K562 (cell line): ENCODE measurements at regions not wholly inside any gene's neighbourhood (a gene's known extent, or its start where the extent isn't known, plus 50 kb on each side); places are given as distances from the start of the nearest gene placed in this dataset.

ENCODE experiments used
- AFF1 ChIP-seq, 2 experiments: fragments of 450-650 bp; IDR thresholded peaks; 2 replicates each; pipeline ENCODE4 v1.6.1; 2018; ENCODE audit warnings: mild to moderate bottlenecking in 2 of 2, low read depth in 1 of 2; ENCODE audit not compliant: partially characterized antibody in 2 of 2
- CCAR2 ChIP-seq: fragments of 200-400 bp; formaldehyde crosslinking; IDR thresholded peaks from 2 replicates; pipeline ENCODE4 v1.6.1; 2017; ENCODE audit warnings: mild to moderate bottlenecking, low read depth, low read length
- CGGBP1 ChIP-seq: fragments of 250-450 bp; sonication (Bioruptor Pico); IDR thresholded peaks from 2 replicates; pipeline ENCODE4 v1.9.0; 2021; ENCODE audit warnings: mild to moderate bottlenecking
- HMGN3 ChIP-seq: IDR thresholded peaks from 2 replicates; pipeline ENCODE4 v1.6.1; 2011; ENCODE audit warnings: borderline replicate concordance, low read depth, mild to moderate bottlenecking, mixed read lengths, low read length; ENCODE audit not compliant: insufficient read length; ENCODE audit errors: extremely low read depth
- HNRNPL ChIP-seq: fragments of 200-400 bp; formaldehyde crosslinking; IDR thresholded peaks from 2 replicates; pipeline ENCODE4 v1.6.1; 2017; ENCODE audit warnings: low read depth, mild to moderate bottlenecking, low read length
- JUNB ChIP-seq: fragments of 450-650 bp; formaldehyde crosslinking; conservative IDR thresholded peaks from 2 replicates; pipeline ENCODE4 v1.4.0; 2020; ENCODE audit warnings: mild to moderate bottlenecking
- L3MBTL2 ChIP-seq: fragments of 450-650 bp; IDR thresholded peaks from 2 replicates; pipeline ENCODE4 v1.6.1; 2016; ENCODE audit warnings: mild to moderate bottlenecking, moderate library complexity
- POU5F1 ChIP-seq: fragments of 150-350 bp; IDR thresholded peaks from 2 replicates; pipeline ENCODE4 v1.6.1; 2014; ENCODE audit warnings: borderline replicate concordance, low read length, low read depth, mild to moderate bottlenecking; ENCODE audit not compliant: partially characterized antibody
- REST ChIP-seq, 2 experiments: fragments of 450-650 bp; formaldehyde crosslinking in 1 of 2; IDR thresholded peaks; 2 replicates each; pipeline versions ENCODE4 v1.4.0 to v1.6.1; 2014 to 2020; ENCODE audit warnings: mild to moderate bottlenecking in 2 of 2, borderline replicate concordance in 1 of 2, low read depth in 1 of 2
- SRSF7 ChIP-seq: fragments of 200-400 bp; formaldehyde crosslinking; optimal IDR thresholded peaks from 2 replicates; pipeline ENCODE3; 2017; ENCODE audit warnings: mild to moderate bottlenecking, low read depth, low read length
- TOE1 ChIP-seq, 2 experiments: fragments of 450-650 bp in 1 of 2; sonication (generic) in 1 of 2; formaldehyde crosslinking in 1 of 2; IDR thresholded peaks; 2 replicates each; pipeline versions ENCODE4 v1.7.1 to v1.8.0; 2016 to 2022; ENCODE audit warnings: borderline replicate concordance in 2 of 2, mild to moderate bottlenecking in 2 of 2, antibody characterized with exemption in 1 of 2, inconsistent platforms in 1 of 2, low read depth in 1 of 2, missing genetic modification reagents in 1 of 2, moderate library complexity in 1 of 2

- peak; percentile 35; the same call in 1 of the 2 replicates for TF ChIP-seq REST (IDR thresholded peaks at IDR 0.05; ENCODE audit: borderline replicate concordance)
- TF ChIP-seq REST (CRISPR knock-in tag; IDR thresholded peaks at IDR 0.05; ENCODE audit: low read depth), result no peak
- TF ChIP-seq L3MBTL2, result no peak
- no peak for TF ChIP-seq TOE1 (IDR thresholded peaks at IDR 0.05; ENCODE audit: borderline replicate concordance)
- TF ChIP-seq TOE1 (CRISPR knock-in tag; IDR thresholded peaks at IDR 0.05; ENCODE audit: borderline replicate concordance, low read depth), result no peak
- TF ChIP-seq POU5F1, result no peak
- TF ChIP-seq CGGBP1 (CRISPR knock-in tag), result no peak
- TF ChIP-seq SRSF7, result no peak
- no peak for TF ChIP-seq HMGN3
- TF ChIP-seq JUNB, result no peak
- no peak for TF ChIP-seq HNRNPL
- TF ChIP-seq CCAR2, result no peak
- TF ChIP-seq AFF1 (IDR thresholded peaks at IDR 0.05; ENCODE audit: low read depth in 1 of 2, partially characterized antibody in 2 of 2), result no peak
These were observed 162.2 kb downstream of the SREK1 start (continued) for GRCh38 chr5:66306105-66306843.
